HEK293 (cell line): ENCODE measurements at regions not wholly inside any gene's neighbourhood (a gene's known extent, or its start where the extent isn't known, plus 50 kb on each side); places are given as distances from the start of the nearest gene placed in this dataset.

ENCODE experiments used
- CTCF ChIA-PET: fragments of 350-600 bp; formaldehyde crosslinking; extraction: SDS; loops from one replicate; lab custom pipeline; 2021; ENCODE audit warnings: antibody characterized with exemption; lab: Yijun Ruan, JAX
- POLR2A ChIA-PET: fragments of 300-600 bp; formaldehyde crosslinking; extraction: SDS; loops from one replicate; lab custom pipeline; 2020; ENCODE audit warnings: antibody characterized with exemption, inconsistent platforms; lab: Yijun Ruan, JAX
- H3K27ac ChIP-seq: fragments of 200-500 bp; sonication (Bioruptor generic); 2 replicates; pipeline ENCODE4 v1.5.1; 2014; ENCODE audit warnings: low read depth, low read length, control low read depth, inconsistent platforms; ENCODE audit errors: extremely low read depth
- H3K36me3 ChIP-seq, 2 experiments: fragments of 200-500 bp in 1 of 2; sonication (Bioruptor generic) in 1 of 2; 1 replicate in 1 of 2; 2 replicates in 1 of 2; pipeline ENCODE4 v1.5.1; 2014 to 2017; ENCODE audit warnings: inconsistent platforms in 2 of 2, low read length in 2 of 2; ENCODE audit not compliant: control insufficient read depth in 2 of 2, insufficient read depth in 1 of 2
- H3K4me1 ChIP-seq: fragments of 200-500 bp; sonication (Bioruptor generic); 2 replicates; pipeline ENCODE4 v1.5.1; 2014; ENCODE audit warnings: mild to moderate bottlenecking, low read length, inconsistent platforms; ENCODE audit not compliant: control insufficient read depth, insufficient read depth
- H3K4me3 ChIP-seq: 2 replicates; pipeline ENCODE4 v1.5.1; 2011; ENCODE audit warnings: low read depth, mild to moderate bottlenecking, control low read depth, low read length, moderate library complexity
- H3K9me3 ChIP-seq: fragments of 200-500 bp; sonication (Bioruptor generic); 2 replicates; pipeline ENCODE4 v1.5.1; 2014; ENCODE audit warnings: low read depth, low read length, inconsistent platforms; ENCODE audit not compliant: control insufficient read depth, insufficient read depth
- FEZF1 ChIP-seq: fragments of 450-650 bp; formaldehyde crosslinking; IDR thresholded peaks from 2 replicates; pipeline ENCODE4 v1.5.1; 2016; ENCODE audit warnings: missing biosample characterization, missing genetic modification characterization
- OVOL3 ChIP-seq: fragments of 450-650 bp; formaldehyde crosslinking; IDR thresholded peaks from 2 replicates; pipeline ENCODE4 v1.5.1; 2016; ENCODE audit warnings: missing biosample characterization, missing genetic modification characterization
- YY1 ChIP-seq: fragments of 450-650 bp; formaldehyde crosslinking; IDR thresholded peaks from 2 replicates; pipeline ENCODE4 v1.5.1; 2018; ENCODE audit warnings: missing biosample characterization, missing genetic modification characterization
- ZNF10 ChIP-seq: fragments of 450-650 bp; formaldehyde crosslinking; IDR thresholded peaks from 2 replicates; pipeline ENCODE4 v1.5.1; 2017; ENCODE audit warnings: missing biosample characterization, missing genetic modification characterization
- ZNF114 ChIP-seq: fragments of 450-650 bp; formaldehyde crosslinking; IDR thresholded peaks from 2 replicates; pipeline ENCODE4 v1.5.0; 2017; ENCODE audit warnings: missing biosample characterization, missing genetic modification characterization
- ZNF138 ChIP-seq: fragments of 450-650 bp; formaldehyde crosslinking; IDR thresholded peaks from 2 replicates; pipeline ENCODE4 v1.5.1; 2016; ENCODE audit warnings: missing biosample characterization, missing genetic modification characterization, borderline replicate concordance
- ZNF140 ChIP-seq: fragments of 450-650 bp; formaldehyde crosslinking; IDR thresholded peaks from 2 replicates; pipeline ENCODE4 v1.5.1; 2016; ENCODE audit warnings: missing biosample characterization, missing genetic modification characterization
- ZNF175 ChIP-seq: fragments of 450-650 bp; formaldehyde crosslinking; IDR thresholded peaks from 2 replicates; pipeline ENCODE4 v1.5.1; 2016; ENCODE audit warnings: missing biosample characterization, missing genetic modification characterization
- ZNF2 ChIP-seq: fragments of 450-650 bp; formaldehyde crosslinking; IDR thresholded peaks from 2 replicates; pipeline ENCODE4 v1.5.1; 2016; ENCODE audit warnings: missing biosample characterization, missing genetic modification characterization
- ZNF521 ChIP-seq: fragments of 450-650 bp; formaldehyde crosslinking; IDR thresholded peaks from 2 replicates; pipeline ENCODE4 v1.5.1; 2017; ENCODE audit warnings: missing biosample characterization, mild to moderate bottlenecking, missing genetic modification characterization
- ZNF747 ChIP-seq: fragments of 450-650 bp; formaldehyde crosslinking; IDR thresholded peaks from 2 replicates; pipeline ENCODE4 v1.5.1; 2016; ENCODE audit warnings: missing biosample characterization, missing genetic modification characterization
- ZNF785 ChIP-seq: fragments of 450-650 bp; formaldehyde crosslinking; IDR thresholded peaks from 2 replicates; pipeline ENCODE4 v1.5.1; 2016; ENCODE audit warnings: missing biosample characterization, missing genetic modification characterization
- TF ChIP-seq, protein P1 (sequence below): fragments of 450-650 bp; formaldehyde crosslinking; IDR thresholded peaks from 2 replicates; pipeline ENCODE4 v1.5.1; 2016; ENCODE audit warnings: missing biosample characterization, missing genetic modification characterization
- TF ChIP-seq, protein P2 (sequence below): fragments of 450-650 bp; formaldehyde crosslinking; IDR thresholded peaks from 2 replicates; pipeline ENCODE4 v1.5.1; 2016; ENCODE audit warnings: missing biosample characterization, missing genetic modification characterization
- TF ChIP-seq, protein P3 (sequence below): fragments of 450-650 bp; IDR thresholded peaks from 2 replicates; pipeline ENCODE4 v1.5.1; 2018; ENCODE audit warnings: missing biosample characterization, mild to moderate bottlenecking, missing genetic modification characterization
- TF ChIP-seq, protein P4 (sequence below): fragments of 450-650 bp; formaldehyde crosslinking; IDR thresholded peaks from 2 replicates; pipeline ENCODE4 v1.5.1; 2016; ENCODE audit warnings: missing biosample characterization, missing genetic modification characterization
- TF ChIP-seq, protein P5 (sequence below): fragments of 450-650 bp; formaldehyde crosslinking; IDR thresholded peaks from 2 replicates; pipeline ENCODE4 v1.5.1; 2016; ENCODE audit warnings: missing biosample characterization, missing genetic modification characterization

DNA sequence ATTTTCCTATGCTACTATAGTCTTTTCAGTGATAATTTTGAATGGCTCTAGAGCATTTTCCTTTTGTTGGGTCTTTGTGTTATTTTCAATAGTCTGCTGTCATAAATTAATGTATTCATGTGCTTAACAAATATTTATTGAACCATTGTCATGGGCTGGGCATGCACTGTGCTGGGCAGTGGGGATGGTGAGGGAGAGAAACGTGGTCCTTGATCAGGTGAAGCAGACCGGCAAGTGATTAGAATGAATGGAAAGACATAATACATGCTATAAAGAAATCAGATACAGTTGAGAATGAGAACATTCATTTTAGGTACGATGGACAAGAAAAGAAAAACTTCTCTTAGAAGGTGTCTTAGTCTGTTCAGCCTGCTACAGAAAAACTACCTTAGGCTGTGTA is 66.1 kb downstream of the KIF4B start:
- TF ChIP-seq, protein P1, sequence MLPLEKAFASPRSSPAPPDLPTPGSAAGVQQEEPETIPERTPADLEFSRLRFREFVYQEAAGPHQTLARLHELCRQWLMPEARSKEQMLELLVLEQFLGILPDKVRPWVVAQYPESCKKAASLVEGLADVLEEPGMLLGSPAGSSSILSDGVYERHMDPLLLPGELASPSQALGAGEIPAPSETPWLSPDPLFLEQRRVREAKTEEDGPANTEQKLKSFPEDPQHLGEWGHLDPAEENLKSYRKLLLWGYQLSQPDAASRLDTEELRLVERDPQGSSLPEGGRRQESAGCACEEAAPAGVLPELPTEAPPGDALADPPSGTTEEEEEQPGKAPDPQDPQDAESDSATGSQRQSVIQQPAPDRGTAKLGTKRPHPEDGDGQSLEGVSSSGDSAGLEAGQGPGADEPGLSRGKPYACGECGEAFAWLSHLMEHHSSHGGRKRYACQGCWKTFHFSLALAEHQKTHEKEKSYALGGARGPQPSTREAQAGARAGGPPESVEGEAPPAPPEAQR (tag by site-specific recombination), result no peak
- TF ChIP-seq ZNF10 (tag by site-specific recombination), result peak; percentile 74
- no peaks in the 10 kb centered on the region for H3K9me3 ChIP-seq

DNA sequence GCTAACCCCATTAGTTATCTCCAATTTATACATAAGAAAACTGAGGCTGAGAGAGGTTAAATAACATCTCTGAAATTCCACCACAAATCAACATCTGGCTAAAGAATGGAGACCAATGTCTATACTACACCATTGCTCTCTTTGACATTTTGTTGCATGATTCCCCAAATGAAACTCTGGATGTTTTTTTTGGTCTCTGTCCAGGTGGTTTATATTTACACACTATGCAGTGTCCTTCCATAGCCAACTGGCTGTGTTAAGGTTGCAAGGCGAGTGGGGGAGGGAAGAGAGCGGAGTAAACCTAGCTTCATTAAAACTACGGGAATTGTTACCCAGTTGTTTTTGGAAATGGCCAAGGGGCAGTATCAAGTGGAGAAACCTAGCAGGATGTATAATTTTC is 67.2 kb downstream of the KIF4B start:
- no peak overlapping the region for H3K4me3 ChIP-seq
- H3K27ac ChIP-seq, result no peak overlapping the region
- TF ChIP-seq, protein P2, sequence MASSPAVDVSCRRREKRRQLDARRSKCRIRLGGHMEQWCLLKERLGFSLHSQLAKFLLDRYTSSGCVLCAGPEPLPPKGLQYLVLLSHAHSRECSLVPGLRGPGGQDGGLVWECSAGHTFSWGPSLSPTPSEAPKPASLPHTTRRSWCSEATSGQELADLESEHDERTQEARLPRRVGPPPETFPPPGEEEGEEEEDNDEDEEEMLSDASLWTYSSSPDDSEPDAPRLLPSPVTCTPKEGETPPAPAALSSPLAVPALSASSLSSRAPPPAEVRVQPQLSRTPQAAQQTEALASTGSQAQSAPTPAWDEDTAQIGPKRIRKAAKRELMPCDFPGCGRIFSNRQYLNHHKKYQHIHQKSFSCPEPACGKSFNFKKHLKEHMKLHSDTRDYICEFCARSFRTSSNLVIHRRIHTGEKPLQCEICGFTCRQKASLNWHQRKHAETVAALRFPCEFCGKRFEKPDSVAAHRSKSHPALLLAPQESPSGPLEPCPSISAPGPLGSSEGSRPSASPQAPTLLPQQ (tag by site-specific recombination), result no peak
- TF ChIP-seq ZNF785 (tag by site-specific recombination), result no peak
- TF ChIP-seq ZNF138, result no peak
- TF ChIP-seq ZNF140 (tag by site-specific recombination), result no peak
- peak; percentile 59 for TF ChIP-seq FEZF1 (tag by site-specific recombination)
- TF ChIP-seq, protein P1 (tag by site-specific recombination), result no peak
- TF ChIP-seq ZNF175, result no peak
- no peak for TF ChIP-seq ZNF2 (tag by site-specific recombination)
- TF ChIP-seq, protein P3, sequence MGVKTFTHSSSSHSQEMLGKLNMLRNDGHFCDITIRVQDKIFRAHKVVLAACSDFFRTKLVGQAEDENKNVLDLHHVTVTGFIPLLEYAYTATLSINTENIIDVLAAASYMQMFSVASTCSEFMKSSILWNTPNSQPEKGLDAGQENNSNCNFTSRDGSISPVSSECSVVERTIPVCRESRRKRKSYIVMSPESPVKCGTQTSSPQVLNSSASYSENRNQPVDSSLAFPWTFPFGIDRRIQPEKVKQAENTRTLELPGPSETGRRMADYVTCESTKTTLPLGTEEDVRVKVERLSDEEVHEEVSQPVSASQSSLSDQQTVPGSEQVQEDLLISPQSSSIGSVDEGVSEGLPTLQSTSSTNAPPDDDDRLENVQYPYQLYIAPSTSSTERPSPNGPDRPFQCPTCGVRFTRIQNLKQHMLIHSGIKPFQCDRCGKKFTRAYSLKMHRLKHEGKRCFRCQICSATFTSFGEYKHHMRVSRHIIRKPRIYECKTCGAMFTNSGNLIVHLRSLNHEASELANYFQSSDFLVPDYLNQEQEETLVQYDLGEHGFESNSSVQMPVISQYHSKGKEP, result 0 out of 2 replicates have a peak, but pooled peaks have one; percentile 15
- H3K36me3 ChIP-seq, result no peaks in the 10 kb centered on the region
- ChIA-PET CTCF (no interaction called here), POLR2A (no interaction called here)
- H3K9me3 ChIP-seq, result no peaks in the 10 kb centered on the region
- peaks cover 7% of the 10 kb centered on the region for H3K4me1 ChIP-seq

More for the DNA sequence above, 66.1 kb downstream of the KIF4B start:
- ChIA-PET CTCF (no interaction called here), POLR2A (no interaction called here)
- no peak overlapping the region for H3K27ac ChIP-seq
- H3K4me3 ChIP-seq, result no peak overlapping the region
- no peaks in the 10 kb centered on the region for H3K36me3 ChIP-seq
- H3K4me1 ChIP-seq, result peaks cover 7% of the 10 kb centered on the region

DNA sequence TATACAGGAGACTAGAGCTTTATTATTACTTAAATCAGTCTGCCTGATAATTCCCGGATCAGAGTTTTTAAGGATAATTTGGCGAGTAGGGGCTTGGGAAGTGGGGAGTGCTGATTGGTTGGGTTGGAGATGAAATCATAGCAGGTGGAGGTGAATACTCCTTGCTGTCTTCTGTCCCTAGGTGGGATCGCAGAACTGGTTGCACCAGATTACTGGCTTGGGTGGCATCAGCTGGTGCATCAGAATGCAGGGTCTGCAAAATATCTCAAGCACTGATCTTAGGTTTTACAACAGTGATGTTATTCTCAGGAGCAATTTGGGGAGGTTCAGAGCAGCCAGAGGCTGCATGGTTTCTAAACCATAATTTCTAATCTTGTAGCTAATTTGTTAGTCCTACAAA is 68.1 kb downstream of the KIF4B start:
- H3K4me1 ChIP-seq, result peaks cover 7% of the 10 kb centered on the region
- H3K27ac ChIP-seq, result no peak overlapping the region
- no peaks in the 10 kb centered on the region for H3K9me3 ChIP-seq
- CTCF ChIA-PET, result interaction anchor here (0.7 kb wide), 1 partner anchor 11 kb away, joined by 3 read pairs; no protein-coding TSS in a partner anchor
- no peaks in the 10 kb centered on the region for H3K36me3 ChIP-seq
- no peak overlapping the region for H3K4me3 ChIP-seq
- POLR2A ChIA-PET, result no interaction called here
- TF ChIP-seq ZNF521 (no peak), ZNF114 (tag by site-specific recombination) (no peak), YY1 (no peak), OVOL3 (tag by site-specific recombination) (no peak), ZNF747 (no peak)
- TF ChIP-seq, protein P4, sequence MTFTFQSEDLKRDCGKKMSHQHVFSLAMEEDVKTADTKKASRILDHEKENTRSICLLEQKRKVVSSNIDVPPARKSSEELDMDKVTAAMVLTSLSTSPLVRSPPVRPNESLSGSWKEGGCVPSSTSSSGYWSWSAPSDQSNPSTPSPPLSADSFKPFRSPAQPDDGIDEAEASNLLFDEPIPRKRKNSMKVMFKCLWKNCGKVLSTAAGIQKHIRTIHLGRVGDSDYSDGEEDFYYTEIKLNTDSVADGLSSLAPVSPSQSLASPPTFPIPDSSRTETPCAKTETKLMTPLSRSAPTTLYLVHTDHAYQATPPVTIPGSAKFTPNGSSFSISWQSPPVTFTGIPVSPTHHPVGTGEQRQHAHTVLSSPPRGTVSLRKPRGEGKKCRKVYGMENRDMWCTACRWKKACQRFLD, result no peak
- TF ChIP-seq, protein P5, sequence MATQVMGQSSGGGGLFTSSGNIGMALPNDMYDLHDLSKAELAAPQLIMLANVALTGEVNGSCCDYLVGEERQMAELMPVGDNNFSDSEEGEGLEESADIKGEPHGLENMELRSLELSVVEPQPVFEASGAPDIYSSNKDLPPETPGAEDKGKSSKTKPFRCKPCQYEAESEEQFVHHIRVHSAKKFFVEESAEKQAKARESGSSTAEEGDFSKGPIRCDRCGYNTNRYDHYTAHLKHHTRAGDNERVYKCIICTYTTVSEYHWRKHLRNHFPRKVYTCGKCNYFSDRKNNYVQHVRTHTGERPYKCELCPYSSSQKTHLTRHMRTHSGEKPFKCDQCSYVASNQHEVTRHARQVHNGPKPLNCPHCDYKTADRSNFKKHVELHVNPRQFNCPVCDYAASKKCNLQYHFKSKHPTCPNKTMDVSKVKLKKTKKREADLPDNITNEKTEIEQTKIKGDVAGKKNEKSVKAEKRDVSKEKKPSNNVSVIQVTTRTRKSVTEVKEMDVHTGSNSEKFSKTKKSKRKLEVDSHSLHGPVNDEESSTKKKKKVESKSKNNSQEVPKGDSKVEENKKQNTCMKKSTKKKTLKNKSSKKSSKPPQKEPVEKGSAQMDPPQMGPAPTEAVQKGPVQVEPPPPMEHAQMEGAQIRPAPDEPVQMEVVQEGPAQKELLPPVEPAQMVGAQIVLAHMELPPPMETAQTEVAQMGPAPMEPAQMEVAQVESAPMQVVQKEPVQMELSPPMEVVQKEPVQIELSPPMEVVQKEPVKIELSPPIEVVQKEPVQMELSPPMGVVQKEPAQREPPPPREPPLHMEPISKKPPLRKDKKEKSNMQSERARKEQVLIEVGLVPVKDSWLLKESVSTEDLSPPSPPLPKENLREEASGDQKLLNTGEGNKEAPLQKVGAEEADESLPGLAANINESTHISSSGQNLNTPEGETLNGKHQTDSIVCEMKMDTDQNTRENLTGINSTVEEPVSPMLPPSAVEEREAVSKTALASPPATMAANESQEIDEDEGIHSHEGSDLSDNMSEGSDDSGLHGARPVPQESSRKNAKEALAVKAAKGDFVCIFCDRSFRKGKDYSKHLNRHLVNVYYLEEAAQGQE (tag by site-specific recombination), result no peak
